GM19351 (cell line): ENCODE measurements at regions not wholly inside any gene's neighbourhood (a gene's known extent, or its start where the extent isn't known, plus 50 kb on each side); places are given as distances from the start of the nearest gene placed in this dataset.
"Not testable (repeated sequence)": the region's sequence is repeated elsewhere in the genome, so short reads cannot be mapped to it uniquely, and the experiment has no call there.

ENCODE experiments used
- ATAC-seq: cut with Tn5 transposase; IDR thresholded peaks from one replicate; pipeline ENCODE4 v1.9.1; 2021; ENCODE audit warnings: mild to moderate bottlenecking, moderate library complexity; ENCODE audit not compliant: unreplicated experiment

- no peak for ATAC-seq
These were observed 182.3 kb downstream of the FCRL5 start for GRCh38 chr1:157369808-157370521.

GRCh38 chr1:157368941-157369340 is 183.4 kb downstream of the FCRL5 start:
- not testable (repeated sequence) for ATAC-seq

- ATAC-seq, result no peak
These were observed 184.0 kb downstream of the FCRL5 start for GRCh38 chr1:157368363-157368762.

GRCh38 chr1:157367870-157368269 is 184.4 kb downstream of the FCRL5 start:
- no peak for ATAC-seq

GRCh38 chr1:157367091-157367739 is 185.1 kb downstream of the FCRL5 start:
- no peak for ATAC-seq

GRCh38 chr1:157364612-157365011 is 187.7 kb downstream of the FCRL5 start:
- no peak for ATAC-seq

- ATAC-seq, result peak; percentile 86
These were observed 188.6 kb downstream of the FCRL5 start for GRCh38 chr1:157363660-157364140.

GRCh38 chr1:157360023-157360390 is 192.3 kb downstream of the FCRL5 start:
- no peak for ATAC-seq

GRCh38 chr1:157359314-157360022 is 192.8 kb downstream of the FCRL5 start:
- ATAC-seq, result no peak

GRCh38 chr1:157357111-157357510 is 195.2 kb downstream of the FCRL5 start:
- ATAC-seq, result no peak

GRCh38 chr1:157356601-157357000 is 195.7 kb downstream of the FCRL5 start:
- no peak for ATAC-seq

GRCh38 chr1:157353546-157353945 is 198.8 kb downstream of the FCRL5 start:
- no peak for ATAC-seq

- no peak for ATAC-seq
These were observed 199.4 kb downstream of the FCRL5 start for GRCh38 chr1:157352817-157353408.

GRCh38 chr1:157352216-157352615 is 200.1 kb downstream of the FCRL5 start:
- no peak for ATAC-seq

- not testable (repeated sequence) for ATAC-seq
These were observed 200.5 kb downstream of the FCRL5 start for GRCh38 chr1:157351800-157352199.

- ATAC-seq, result no peak
These were observed 203.5 kb downstream of the FCRL5 start for GRCh38 chr1:157348538-157349480.

GRCh38 chr1:157347506-157347905 is 204.8 kb downstream of the FCRL5 start:
- no peak for ATAC-seq

GRCh38 chr1:157337785-157338184 is 199.6 kb upstream of the ETV3 start:
- ATAC-seq, result not testable (repeated sequence)

GRCh38 chr1:157335056-157335455 is 196.9 kb upstream of the ETV3 start:
- no peak for ATAC-seq

- no peak for ATAC-seq
These were observed 195.8 kb upstream of the ETV3 start for GRCh38 chr1:157334041-157334440.
